ENCODE measurements at regions not wholly inside any gene's neighbourhood (a gene's known extent, or its start where the extent isn't known, plus 50 kb on each side); places are given as distances from the start of the nearest gene placed in this dataset.
"Not testable (repeated sequence)": the region's sequence is repeated elsewhere in the genome, so short reads cannot be mapped to it uniquely, and the experiment has no call there.

DNA sequence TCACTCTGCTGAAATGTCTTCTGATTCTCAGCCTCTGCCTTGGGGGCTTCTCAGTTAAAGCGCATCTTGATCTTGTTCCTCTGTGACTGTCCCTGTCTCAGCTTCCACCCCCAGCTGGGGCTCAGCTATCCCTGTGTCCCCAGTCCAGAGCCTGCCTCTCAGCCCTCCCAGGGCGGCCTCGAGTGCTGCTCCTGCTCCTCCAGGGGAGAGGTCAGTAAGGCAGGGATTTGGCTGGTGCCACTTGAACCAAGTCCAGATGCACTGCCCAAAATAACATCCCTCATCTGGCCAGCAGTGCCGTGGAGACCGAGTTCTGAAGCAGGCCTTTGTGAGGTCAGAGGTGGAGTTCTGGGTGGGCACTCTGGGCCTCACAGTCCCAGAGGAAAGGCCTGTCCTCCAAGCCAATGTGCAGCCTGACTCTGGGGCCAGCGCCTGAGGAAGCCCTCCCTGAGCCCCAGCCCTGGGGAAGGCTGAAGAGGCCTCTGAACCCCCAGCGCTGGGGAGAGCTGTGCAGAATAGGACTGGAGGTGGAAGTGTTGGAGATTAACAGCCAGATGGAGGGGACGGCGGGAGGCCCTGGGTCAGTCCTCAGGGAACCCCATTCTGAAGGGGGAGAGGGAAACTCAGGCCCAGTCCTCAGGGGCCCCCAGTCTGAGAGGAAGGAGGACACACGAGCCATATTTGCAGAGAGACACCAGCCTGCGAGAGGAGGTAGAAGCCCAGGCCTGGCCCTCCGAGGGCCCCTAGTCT, 943.7 kb downstream of the SPATA31A6 start:
- H2AK5ac ChIP-seq (ENCODE audit: low read depth, low read length); CTCF ChIA-PET; POLR2A ChIA-PET (ENCODE audit: unreplicated experiment): not testable (repeated sequence)

DNA sequence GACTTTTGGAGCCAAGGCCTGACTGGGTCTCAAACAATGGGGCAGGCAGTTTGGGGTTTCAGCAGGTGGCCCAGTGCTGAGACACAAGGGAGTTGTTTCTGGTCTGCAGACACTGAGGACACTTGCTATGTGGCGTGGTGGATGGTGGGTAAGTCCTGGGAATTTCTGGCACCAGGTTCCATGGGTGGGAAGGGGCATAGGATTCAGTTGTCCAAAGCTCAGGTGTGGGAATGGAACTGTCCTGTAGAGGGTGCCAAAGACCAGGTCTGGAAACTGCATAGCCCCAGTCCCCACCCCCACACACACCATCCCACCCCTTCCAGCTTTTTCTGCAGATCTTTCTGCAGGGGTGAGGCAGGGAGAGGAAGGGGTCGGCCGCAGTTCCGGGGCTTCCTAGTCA, 944.5 kb downstream of the SPATA31A6 start:
- CTCF ChIA-PET; H4K91ac ChIP-seq (ENCODE audit: insufficient read depth, low read depth, low read length); H3K4me2 ChIP-seq (ENCODE audit: low read depth, low read length); H3K9me1 ChIP-seq (ENCODE audit: insufficient read depth, low read length); H3K4me3 ChIP-seq (ENCODE audit: insufficient read depth, low read depth, low read length); H3K79me1 ChIP-seq (ENCODE audit: low read depth in 1 of 2, low read length in 2 of 2); H2BK5ac ChIP-seq (ENCODE audit: low read depth, low read length, poor library complexity, severe bottlenecking); H4K5ac ChIP-seq (ENCODE audit: low read depth, low read length); H2AK9ac ChIP-seq (replicated peaks; ENCODE audit: low read depth, low read length, poor library complexity); in situ Hi-C loops (cut with MboI; ENCODE audit: low sequenced_read_pairs); H3K27ac ChIP-seq (ENCODE audit: insufficient read depth, low read length); H4K8ac ChIP-seq (ENCODE audit: low read depth in 2 of 2, low read length in 2 of 2); dilution Hi-C loops (cut with HindIII; ENCODE audit: low sequenced_read_pairs, unreplicated experiment); H3K36me3 ChIP-seq (ENCODE audit: control insufficient read depth, insufficient read depth, low read length); H3K4ac ChIP-seq (ENCODE audit: low read depth, low read length); H3K4me1 ChIP-seq (ENCODE audit: control insufficient read depth, insufficient read depth, low read length); H3K9ac ChIP-seq (ENCODE audit: low read depth, low read length); H3K23ac ChIP-seq (ENCODE audit: low read depth, low read length); H3K18ac ChIP-seq (ENCODE audit: low read depth, low read length); H3K27me3 ChIP-seq (ENCODE audit: control insufficient read depth, insufficient read depth, low read length); DNase-seq; BruUV-seq (replicated peaks); H3K14ac ChIP-seq (replicated peaks; ENCODE audit: low read depth, low read length); H3K9me3 ChIP-seq (ENCODE audit: control insufficient read depth, insufficient read depth, low read length); H2BK15ac ChIP-seq (ENCODE audit: low read depth, low read length); ATAC-seq (ENCODE audit: low read depth); H4K20me1 ChIP-seq (ENCODE audit: insufficient read depth, low read length); H2AK5ac ChIP-seq (ENCODE audit: low read depth, low read length); POLR2A ChIA-PET (ENCODE audit: unreplicated experiment); intact Hi-C loops (cut with micrococcal nuclease); H2AFZ ChIP-seq (replicated peaks; ENCODE audit: low read length, poor library complexity); H2BK20ac ChIP-seq (ENCODE audit: low read depth, low read length); H3K56ac ChIP-seq (ENCODE audit: extremely low read depth, insufficient read depth, low read length); H2BK120ac ChIP-seq (ENCODE audit: low read depth, low read length): not testable (repeated sequence)
- no CpG with 5 or more reads among the region's 4 CpGs for WGBS, 2 experiments (ENCODE audit: extremely low coverage in 2 of 2, insufficient read length in 1 of 2)

More for the DNA sequence above, 943.7 kb downstream of the SPATA31A6 start:
- H4K91ac ChIP-seq (ENCODE audit: insufficient read depth, low read depth, low read length); H2BK20ac ChIP-seq (ENCODE audit: low read depth, low read length); H4K8ac ChIP-seq (ENCODE audit: low read depth in 2 of 2, low read length in 2 of 2); H3K4me2 ChIP-seq (ENCODE audit: low read depth, low read length); H3K36me3 ChIP-seq (ENCODE audit: control insufficient read depth, insufficient read depth, low read length); H2BK5ac ChIP-seq (ENCODE audit: low read depth, low read length, poor library complexity, severe bottlenecking); intact Hi-C loops (cut with micrococcal nuclease); H3K56ac ChIP-seq (ENCODE audit: extremely low read depth, insufficient read depth, low read length); ATAC-seq (ENCODE audit: low read depth); H2BK15ac ChIP-seq (ENCODE audit: low read depth, low read length); H3K9ac ChIP-seq (ENCODE audit: low read depth, low read length); in situ Hi-C loops (cut with MboI; ENCODE audit: low sequenced_read_pairs); H3K4me1 ChIP-seq (ENCODE audit: control insufficient read depth, insufficient read depth, low read length); H2BK120ac ChIP-seq (ENCODE audit: low read depth, low read length); H3K4me3 ChIP-seq (ENCODE audit: insufficient read depth, low read depth, low read length); H3K79me1 ChIP-seq (ENCODE audit: low read depth in 1 of 2, low read length in 2 of 2); H3K27ac ChIP-seq (ENCODE audit: insufficient read depth, low read length); BruUV-seq (replicated peaks); DNase-seq; H3K4ac ChIP-seq (ENCODE audit: low read depth, low read length); H4K20me1 ChIP-seq (ENCODE audit: insufficient read depth, low read length); H3K23ac ChIP-seq (ENCODE audit: low read depth, low read length); dilution Hi-C loops (cut with HindIII; ENCODE audit: low sequenced_read_pairs, unreplicated experiment); H3K27me3 ChIP-seq (ENCODE audit: control insufficient read depth, insufficient read depth, low read length); H3K9me1 ChIP-seq (ENCODE audit: insufficient read depth, low read length); H4K5ac ChIP-seq (ENCODE audit: low read depth, low read length); H3K14ac ChIP-seq (replicated peaks; ENCODE audit: low read depth, low read length); H2AFZ ChIP-seq (replicated peaks; ENCODE audit: low read length, poor library complexity); H3K9me3 ChIP-seq (ENCODE audit: control insufficient read depth, insufficient read depth, low read length); H2AK9ac ChIP-seq (replicated peaks; ENCODE audit: low read depth, low read length, poor library complexity); H3K18ac ChIP-seq (ENCODE audit: low read depth, low read length): not testable (repeated sequence)
- no CpG with 5 or more reads among the region's 12 CpGs for WGBS, 2 experiments (ENCODE audit: extremely low coverage in 2 of 2, insufficient read length in 1 of 2)
